ENCODE measurements at regions not wholly inside any gene's neighbourhood (a gene's known extent, or its start where the extent isn't known, plus 50 kb on each side); places are given as distances from the start of the nearest gene placed in this dataset.

GRCh38 chr13:69485991-69486592 lies 621.5 kb upstream of the ATXN8OS start:
- 54 to 55% methylated on average over 4 of the region's 4 CpGs for WGBS, 2 donors
- no peak overlapping the region for H3K4me3 ChIP-seq (ENCODE audit: low read length in 2 of 2)
- ATAC-seq (ENCODE audit: low FRiP score) (no peak), DNase-seq (no peak)
- no peaks in the 10 kb centered on the region for H3K27me3 ChIP-seq (ENCODE audit: control insufficient read depth in 1 of 2, insufficient read depth in 2 of 2, low read length in 1 of 2)
- no peaks in the 10 kb centered on the region for H3K4me1 ChIP-seq (ENCODE audit: control insufficient read depth in 1 of 2, insufficient read depth in 2 of 2, low read length in 2 of 2)
- no peak overlapping the region for H3K27ac ChIP-seq (ENCODE audit: low read depth in 1 of 2, low read length in 2 of 2)
- no peaks in the 10 kb centered on the region for H3K36me3 ChIP-seq (ENCODE audit: control insufficient read depth in 1 of 2, insufficient read depth in 2 of 2, low read length in 1 of 2)
- intact Hi-C loops (cut with DNase I) = no loop called here
- peaks cover 1% of the 10 kb centered on the region for H3K9me3 ChIP-seq (ENCODE audit: control insufficient read depth, low read length)

GRCh38 chr13:69477451-69477850 lies 630.2 kb upstream of the ATXN8OS start:
- ATAC-seq (ENCODE audit: low FRiP score) = no peak
- DNase-seq = no peak
- H3K9me3 ChIP-seq (ENCODE audit: control insufficient read depth, low read length) = no peaks in the 10 kb centered on the region
- H3K4me3 ChIP-seq (ENCODE audit: low read length in 2 of 2) = no peak overlapping the region
- intact Hi-C loops (cut with DNase I) = no loop called here
- H3K36me3 ChIP-seq (ENCODE audit: control insufficient read depth in 1 of 2, insufficient read depth in 2 of 2, low read length in 1 of 2) = no peaks in the 10 kb centered on the region
- no peak overlapping the region for H3K27ac ChIP-seq (ENCODE audit: low read depth in 1 of 2, low read length in 2 of 2)
- no peaks in the 10 kb centered on the region for H3K27me3 ChIP-seq (ENCODE audit: control insufficient read depth in 1 of 2, insufficient read depth in 2 of 2, low read length in 1 of 2)
- no peaks in the 10 kb centered on the region for H3K4me1 ChIP-seq (ENCODE audit: control insufficient read depth in 1 of 2, insufficient read depth in 2 of 2, low read length in 2 of 2)

GRCh38 chr13:69474011-69474685 lies 633.5 kb upstream of the ATXN8OS start:
- no peak for ATAC-seq (ENCODE audit: low FRiP score)
- H3K9me3 ChIP-seq (ENCODE audit: control insufficient read depth, low read length) = no peaks in the 10 kb centered on the region
- no peak overlapping the region for H3K27ac ChIP-seq (ENCODE audit: low read depth in 1 of 2, low read length in 2 of 2)
- H3K27me3 ChIP-seq (ENCODE audit: control insufficient read depth in 1 of 2, insufficient read depth in 2 of 2, low read length in 1 of 2) = no peaks in the 10 kb centered on the region
- no peak for DNase-seq
- intact Hi-C loops (cut with DNase I) = no loop called here
- H3K4me3 ChIP-seq (ENCODE audit: low read length in 2 of 2) = no peak overlapping the region
- H3K36me3 ChIP-seq (ENCODE audit: control insufficient read depth in 1 of 2, insufficient read depth in 2 of 2, low read length in 1 of 2) = no peaks in the 10 kb centered on the region
- WGBS, 2 donors = 51 to 54% methylated on average over 2 of the region's 2 CpGs
- H3K4me1 ChIP-seq (ENCODE audit: control insufficient read depth in 1 of 2, insufficient read depth in 2 of 2, low read length in 2 of 2) = no peaks in the 10 kb centered on the region

GRCh38 chr13:69468624-69469023 lies 639.0 kb upstream of the ATXN8OS start:
- no peaks in the 10 kb centered on the region for H3K9me3 ChIP-seq (ENCODE audit: control insufficient read depth, low read length)
- H3K27ac ChIP-seq (ENCODE audit: low read depth in 1 of 2, low read length in 2 of 2) = no peak overlapping the region
- intact Hi-C loops (cut with DNase I) = no loop called here
- H3K4me3 ChIP-seq (ENCODE audit: low read length in 2 of 2) = no peak overlapping the region
- 42 to 62% methylated on average over 2 of the region's 2 CpGs for WGBS, 2 donors
- no peaks in the 10 kb centered on the region for H3K27me3 ChIP-seq (ENCODE audit: control insufficient read depth in 1 of 2, insufficient read depth in 2 of 2, low read length in 1 of 2)
- DNase-seq = no peak
- no peak for ATAC-seq (ENCODE audit: low FRiP score)
- H3K4me1 ChIP-seq (ENCODE audit: control insufficient read depth in 1 of 2, insufficient read depth in 2 of 2, low read length in 2 of 2) = no peaks in the 10 kb centered on the region
- no peaks in the 10 kb centered on the region for H3K36me3 ChIP-seq (ENCODE audit: control insufficient read depth in 1 of 2, insufficient read depth in 2 of 2, low read length in 1 of 2)

GRCh38 chr13:69461397-69461796 lies 646.2 kb upstream of the ATXN8OS start:
- Histone ChIP-seq H3K36me3 (ENCODE audit: control insufficient read depth in 1 of 2, insufficient read depth in 2 of 2, low read length in 1 of 2) (no peaks in the 10 kb centered on the region), H3K4me3 (ENCODE audit: low read length in 2 of 2) (no peak overlapping the region), H3K27me3 (ENCODE audit: control insufficient read depth in 1 of 2, insufficient read depth in 2 of 2, low read length in 1 of 2) (no peaks in the 10 kb centered on the region), H3K4me1 (ENCODE audit: control insufficient read depth in 1 of 2, insufficient read depth in 2 of 2, low read length in 2 of 2) (no peaks in the 10 kb centered on the region), H3K9me3 (ENCODE audit: control insufficient read depth, low read length) (no peaks in the 10 kb centered on the region), H3K27ac (ENCODE audit: low read depth in 1 of 2, low read length in 2 of 2) (no peak overlapping the region)
- no peak for ATAC-seq (ENCODE audit: low FRiP score)
- intact Hi-C loops (cut with DNase I) = no loop called here
- DNase-seq = no peak
- WGBS, 2 donors = 47 to 52% methylated on average over 2 of the region's 2 CpGs

GRCh38 chr13:69459346-69459745 lies 648.3 kb upstream of the ATXN8OS start:
- no peak for ATAC-seq (ENCODE audit: low FRiP score)

GRCh38 chr13:69458013-69458412 lies 649.6 kb upstream of the ATXN8OS start:
- intact Hi-C loops (cut with DNase I) = no loop called here
- no peak overlapping the region for H3K27ac ChIP-seq (ENCODE audit: low read depth in 1 of 2, low read length in 2 of 2)
- H3K9me3 ChIP-seq (ENCODE audit: control insufficient read depth, low read length) = no peaks in the 10 kb centered on the region
- ATAC-seq (ENCODE audit: low FRiP score) (no peak), DNase-seq (no peak)
- no peaks in the 10 kb centered on the region for H3K36me3 ChIP-seq (ENCODE audit: control insufficient read depth in 1 of 2, insufficient read depth in 2 of 2, low read length in 1 of 2)
- H3K4me3 ChIP-seq (ENCODE audit: low read length in 2 of 2) = no peak overlapping the region
- H3K27me3 ChIP-seq (ENCODE audit: control insufficient read depth in 1 of 2, insufficient read depth in 2 of 2, low read length in 1 of 2) = no peaks in the 10 kb centered on the region
- H3K4me1 ChIP-seq (ENCODE audit: control insufficient read depth in 1 of 2, insufficient read depth in 2 of 2, low read length in 2 of 2) = no peaks in the 10 kb centered on the region

More at GRCh38 chr13:69459346-69459745, 648.3 kb upstream of the ATXN8OS start:
- Histone ChIP-seq H3K27ac (ENCODE audit: low read depth in 1 of 2, low read length in 2 of 2) (no peak overlapping the region), H3K4me3 (ENCODE audit: low read length in 2 of 2) (no peak overlapping the region), H3K27me3 (ENCODE audit: control insufficient read depth in 1 of 2, insufficient read depth in 2 of 2, low read length in 1 of 2) (no peaks in the 10 kb centered on the region), H3K4me1 (ENCODE audit: control insufficient read depth in 1 of 2, insufficient read depth in 2 of 2, low read length in 2 of 2) (no peaks in the 10 kb centered on the region), H3K9me3 (ENCODE audit: control insufficient read depth, low read length) (no peaks in the 10 kb centered on the region), H3K36me3 (ENCODE audit: control insufficient read depth in 1 of 2, insufficient read depth in 2 of 2, low read length in 1 of 2) (no peaks in the 10 kb centered on the region)
- no peak for DNase-seq
- WGBS, 2 donors = 48 to 52% methylated on average over 4 of the region's 4 CpGs
- intact Hi-C loops (cut with DNase I) = no loop called here

- intact Hi-C loops (cut with DNase I) = no loop called here
- no peaks in the 10 kb centered on the region for H3K9me3 ChIP-seq (ENCODE audit: control insufficient read depth, low read length)
- H3K27ac ChIP-seq (ENCODE audit: low read depth in 1 of 2, low read length in 2 of 2) = no peak overlapping the region
- H3K4me1 ChIP-seq (ENCODE audit: control insufficient read depth in 1 of 2, insufficient read depth in 2 of 2, low read length in 2 of 2) = no peaks in the 10 kb centered on the region
- H3K27me3 ChIP-seq (ENCODE audit: control insufficient read depth in 1 of 2, insufficient read depth in 2 of 2, low read length in 1 of 2) = no peaks in the 10 kb centered on the region
- H3K36me3 ChIP-seq (ENCODE audit: control insufficient read depth in 1 of 2, insufficient read depth in 2 of 2, low read length in 1 of 2) = no peaks in the 10 kb centered on the region
- DNase-seq (no peak), ATAC-seq (ENCODE audit: low FRiP score) (no peak)
- WGBS, 2 donors = 62 to 65% methylated on average over 1 of the region's 1 CpG
- H3K4me3 ChIP-seq (ENCODE audit: low read length in 2 of 2) = no peak overlapping the region
These were observed 657.4 kb upstream of the ATXN8OS start for GRCh38 chr13:69450245-69450644.

- intact Hi-C loops (cut with DNase I) = no loop called here
- H3K4me3 ChIP-seq (ENCODE audit: low read length in 2 of 2) = no peak overlapping the region
- no peak for ATAC-seq (ENCODE audit: low FRiP score)
These were observed 682.4 kb upstream of the ATXN8OS start for GRCh38 chr13:69425235-69425634.

More at GRCh38 chr13:69425235-69425634, 682.4 kb upstream of the ATXN8OS start:
- DNase-seq = no peak
- Histone ChIP-seq H3K27ac (ENCODE audit: low read depth in 1 of 2, low read length in 2 of 2) (no peak overlapping the region), H3K36me3 (ENCODE audit: control insufficient read depth in 1 of 2, insufficient read depth in 2 of 2, low read length in 1 of 2) (no peaks in the 10 kb centered on the region), H3K9me3 (ENCODE audit: control insufficient read depth, low read length) (peaks cover 7% of the 10 kb centered on the region), H3K4me1 (ENCODE audit: control insufficient read depth in 1 of 2, insufficient read depth in 2 of 2, low read length in 2 of 2) (no peaks in the 10 kb centered on the region), H3K27me3 (ENCODE audit: control insufficient read depth in 1 of 2, insufficient read depth in 2 of 2, low read length in 1 of 2) (no peaks in the 10 kb centered on the region)

Data from aorta (tissue), 5 donors.